Mucosa of gallbladder (tissue), 1 donor: ENCODE measurements at regions not wholly inside any gene's neighbourhood (a gene's known extent, or its start where the extent isn't known, plus 50 kb on each side); places are given as distances from the start of the nearest gene placed in this dataset.
A peak's percentile ranks its signal among the peaks of the same experiment; 100 is the strongest.

Experiments
- DNase-seq: peaks from one replicate; pipeline ENCODE4 v3.0.0-alpha.2; 2020; ENCODE audit warnings: low spot score
- donor health status: DM: no; HTN: no; CAD: no.

- no peak for DNase-seq
These were observed 151.2 kb downstream of the FGF9 start for GRCh38 chr13:21822029-21822428.

- DNase-seq: no peak
These were observed 152.5 kb downstream of the FGF9 start for GRCh38 chr13:21823416-21823815.

GRCh38 chr13:21823949-21824348, 153.1 kb downstream of the FGF9 start:
- no peak for DNase-seq

- DNase-seq: peak; percentile 33
These were observed 154.3 kb downstream of the FGF9 start for GRCh38 chr13:21825186-21825585.

GRCh38 chr13:21825801-21826200, 154.9 kb downstream of the FGF9 start:
- no peak for DNase-seq

- no peak for DNase-seq
These were observed 155.5 kb downstream of the FGF9 start for GRCh38 chr13:21826214-21827015.

GRCh38 chr13:21831654-21832324, 160.9 kb downstream of the FGF9 start:
- DNase-seq: no peak

- no peak for DNase-seq
These were observed 163.0 kb downstream of the FGF9 start for GRCh38 chr13:21833921-21834320.

- no peak for DNase-seq
These were observed 163.6 kb downstream of the FGF9 start for GRCh38 chr13:21834521-21834920.

GRCh38 chr13:21837288-21837687, 166.4 kb downstream of the FGF9 start:
- DNase-seq: no peak

- DNase-seq: no peak
These were observed 167.1 kb downstream of the FGF9 start for GRCh38 chr13:21837841-21838551.

- no peak for DNase-seq
These were observed 175.7 kb downstream of the FGF9 start for GRCh38 chr13:21846605-21847004.

- DNase-seq: peak; percentile 22
These were observed 178.4 kb downstream of the FGF9 start for GRCh38 chr13:21849323-21849722.

GRCh38 chr13:21850013-21851006, 179.4 kb downstream of the FGF9 start:
- DNase-seq: no peak

GRCh38 chr13:21852043-21852442, 181.2 kb downstream of the FGF9 start:
- no peak for DNase-seq

GRCh38 chr13:21853779-21854178, 182.9 kb downstream of the FGF9 start:
- no peak for DNase-seq

GRCh38 chr13:21868823-21869222, 197.9 kb downstream of the FGF9 start:
- no peak for DNase-seq

- no peak for DNase-seq
These were observed 200.5 kb downstream of the FGF9 start for GRCh38 chr13:21871382-21871781.

- DNase-seq: no peak
These were observed 201.0 kb downstream of the FGF9 start for GRCh38 chr13:21871919-21872318.

GRCh38 chr13:21872795-21873194, 201.9 kb downstream of the FGF9 start:
- no peak for DNase-seq

GRCh38 chr13:21875116-21875515, 204.2 kb downstream of the FGF9 start:
- DNase-seq: no peak
